ENCODE measurements at regions not wholly inside any gene's neighbourhood (a gene's known extent, or its start where the extent isn't known, plus 50 kb on each side); places are given as distances from the start of the nearest gene placed in this dataset.

- no CpG with 5 or more reads among the region's 4 CpGs for WGBS (ENCODE audit: extremely low coverage, insufficient read length, low lambda C conversion rate)
- Histone ChIP-seq H3K18ac (ENCODE audit: insufficient read length, low read depth, low read length) (no peak overlapping the region), H3K23ac (ENCODE audit: insufficient read length, low read depth, low read length) (no peak overlapping the region), H2BK20ac (ENCODE audit: low read depth, low read length, poor library complexity, severe bottlenecking) (no peak overlapping the region), H3K9me3 (ENCODE audit: control insufficient read depth, low read depth, low read length) (no peaks in the 10 kb centered on the region), H3K9ac (ENCODE audit: extremely low read depth, insufficient read length, low read length) (no peak overlapping the region), H3K27me3 (ENCODE audit: insufficient read depth, low read length) (no peaks in the 10 kb centered on the region), H4K20me1 (ENCODE audit: control insufficient read depth, insufficient read depth, insufficient read length) (no peaks in the 10 kb centered on the region), H4K5ac (ENCODE audit: insufficient read length, low read depth, low read length) (no peak overlapping the region), H3T11ph (ENCODE audit: low read length) (no peak overlapping the region), H2AFZ (ENCODE audit: low read length) (no peak overlapping the region), H3K79me1 (ENCODE audit: insufficient read depth, low read depth, low read length, poor library complexity, severe bottlenecking) (no peaks in the 10 kb centered on the region), H3K14ac (ENCODE audit: insufficient read depth, low read length) (no peak overlapping the region), H3K4me1 (ENCODE audit: insufficient read depth, low read length) (peaks cover 6% of the 10 kb centered on the region), H4K8ac (replicated peaks; ENCODE audit: insufficient read length, low read depth, low read length) (no peak overlapping the region), H2BK5ac (ENCODE audit: insufficient read length, low read length) (no peak overlapping the region), H2AK5ac (ENCODE audit: insufficient read length, low read length) (no peak overlapping the region), H2BK12ac (ENCODE audit: insufficient read length, low read depth, low read length) (no peak overlapping the region), H4K91ac (ENCODE audit: insufficient read length, low read depth, low read length) (no peak overlapping the region), H2BK15ac (ENCODE audit: low read depth, low read length) (no peak overlapping the region), H3K4me2 (ENCODE audit: insufficient read depth, insufficient read length, low read length) (no peak overlapping the region), H3K56ac (ENCODE audit: insufficient read length, low read depth, low read length) (no peak overlapping the region), H3K23me2 (ENCODE audit: insufficient read length, low read depth, low read length, poor library complexity, severe bottlenecking) (no peaks in the 10 kb centered on the region), H3K79me2 (ENCODE audit: insufficient read depth, low read length) (no peaks in the 10 kb centered on the region), H2BK120ac (ENCODE audit: low read depth, low read length, poor library complexity, severe bottlenecking) (no peak overlapping the region), H3K27ac (ENCODE audit: insufficient read length, low read depth, low read length) (no peak overlapping the region), H3K4ac (ENCODE audit: low read depth, low read length) (no peak overlapping the region)
- no peak overlapping the region for H3K27ac Mint-ChIP-seq
- peaks cover 3 to 9% of the 10 kb centered on the region in 2 experiments; a peak in 2 of 4 replicates for H3K4me1 Mint-ChIP-seq
- no peak overlapping the region for H3K4me3 Mint-ChIP-seq
- no peak for DNase-seq
- no peaks in the 10 kb centered on the region for H3K9me3 Mint-ChIP-seq
- no peaks in the 10 kb centered on the region; the same call in 1 of the 2 replicates for H3K27me3 Mint-ChIP-seq (ENCODE audit: low read depth)
- TF ChIP-seq, protein P1, sequence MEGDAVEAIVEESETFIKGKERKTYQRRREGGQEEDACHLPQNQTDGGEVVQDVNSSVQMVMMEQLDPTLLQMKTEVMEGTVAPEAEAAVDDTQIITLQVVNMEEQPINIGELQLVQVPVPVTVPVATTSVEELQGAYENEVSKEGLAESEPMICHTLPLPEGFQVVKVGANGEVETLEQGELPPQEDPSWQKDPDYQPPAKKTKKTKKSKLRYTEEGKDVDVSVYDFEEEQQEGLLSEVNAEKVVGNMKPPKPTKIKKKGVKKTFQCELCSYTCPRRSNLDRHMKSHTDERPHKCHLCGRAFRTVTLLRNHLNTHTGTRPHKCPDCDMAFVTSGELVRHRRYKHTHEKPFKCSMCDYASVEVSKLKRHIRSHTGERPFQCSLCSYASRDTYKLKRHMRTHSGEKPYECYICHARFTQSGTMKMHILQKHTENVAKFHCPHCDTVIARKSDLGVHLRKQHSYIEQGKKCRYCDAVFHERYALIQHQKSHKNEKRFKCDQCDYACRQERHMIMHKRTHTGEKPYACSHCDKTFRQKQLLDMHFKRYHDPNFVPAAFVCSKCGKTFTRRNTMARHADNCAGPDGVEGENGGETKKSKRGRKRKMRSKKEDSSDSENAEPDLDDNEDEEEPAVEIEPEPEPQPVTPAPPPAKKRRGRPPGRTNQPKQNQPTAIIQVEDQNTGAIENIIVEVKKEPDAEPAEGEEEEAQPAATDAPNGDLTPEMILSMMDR (conservative IDR thresholded peaks at IDR 0.05) = no peak
- no peaks in the 10 kb centered on the region for H3K36me3 Mint-ChIP-seq (ENCODE audit: insufficient read depth in 1 of 3, low read depth in 3 of 3)
Measured at GRCh38 chr9:87189006-87189405, 241.7 kb upstream of the GAS1 start.
